K562 (cell line): ENCODE measurements at regions not wholly inside any gene's neighbourhood (a gene's known extent, or its start where the extent isn't known, plus 50 kb on each side); places are given as distances from the start of the nearest gene placed in this dataset.
A peak's percentile ranks its signal among the peaks of the same experiment; 100 is the strongest.

ENCODE experiments used
- EHMT2 ChIP-seq: fragments of 450-650 bp; IDR thresholded peaks from 2 replicates; pipeline ENCODE4 v1.6.1; 2018; ENCODE audit warnings: antibody characterized with exemption
- EP400 ChIP-seq: fragments of 450-650 bp; IDR thresholded peaks from 2 replicates; pipeline ENCODE4 v1.6.1; 2017; ENCODE audit warnings: antibody characterized with exemption, mild to moderate bottlenecking, moderate library complexity
- GABPB1 ChIP-seq: sonication (generic); formaldehyde crosslinking; IDR thresholded peaks from 2 replicates; pipeline ENCODE4 v1.8.0; 2022; ENCODE audit warnings: mild to moderate bottlenecking, missing genetic modification reagents
- MXI1 ChIP-seq: IDR thresholded peaks from 2 replicates; pipeline ENCODE4 v1.6.1; 2011; ENCODE audit warnings: low read depth, mild to moderate bottlenecking, improper control_type of control experiment, low read length
- MYC ChIP-seq, 2 experiments: fragments of 250-450 bp in 1 of 2; sonication (Bioruptor Pico) in 1 of 2; IDR thresholded peaks; 2 replicates each; pipeline versions ENCODE4 v1.5.1 to v1.6.1; 2012 to 2021; ENCODE audit warnings: low read depth in 2 of 2, borderline replicate concordance in 1 of 2, improper control_type of control experiment in 1 of 2, low read length in 1 of 2, mild to moderate bottlenecking in 1 of 2, moderate library complexity in 1 of 2
- SMARCB1 ChIP-seq: IDR thresholded peaks from 2 replicates; pipeline ENCODE4 v1.6.1; 2011; ENCODE audit warnings: improper control_type of control experiment, low read depth; ENCODE audit not compliant: insufficient read length
- TRIM24 ChIP-seq, 2 experiments: fragments of 450-650 bp; IDR thresholded peaks; 2 replicates each; pipeline ENCODE4 v1.6.1; 2016
- ZNF224 ChIP-seq: sonication (generic); formaldehyde crosslinking; IDR thresholded peaks from 2 replicates; pipeline ENCODE4 v1.8.0; 2022; ENCODE audit warnings: mild to moderate bottlenecking, missing genetic modification reagents
- ZNF318 ChIP-seq, 2 experiments: fragments of 450-650 bp; IDR thresholded peaks; 2 replicates each; pipeline ENCODE4 v1.6.1; 2016; ENCODE audit warnings: mild to moderate bottlenecking in 2 of 2, borderline replicate concordance in 1 of 2, low read depth in 1 of 2, moderate library complexity in 1 of 2
- ZNF584 ChIP-seq: fragments of 200-800 bp; sonication (Bioruptor generic); IDR thresholded peaks from 2 replicates; pipeline ENCODE4 v1.6.1; 2016; ENCODE audit warnings: low read depth, mild to moderate bottlenecking, missing genetic modification characterization, missing compliant biosample characterization
- TF ChIP-seq, protein P1 (sequence below), 3 experiments: fragments of 200-800 bp in 1 of 3; fragments of 250-450 bp in 1 of 3; fragments of 450-650 bp in 1 of 3; sonication (Bioruptor Pico) in 1 of 3; sonication (Bioruptor generic) in 1 of 3; formaldehyde crosslinking in 1 of 3; IDR thresholded peaks; 2 replicates each; pipeline versions ENCODE4 v1.6.1 to v1.8.0; 2016 to 2022; ENCODE audit warnings: mild to moderate bottlenecking in 2 of 3, missing genetic modification characterization in 2 of 3, missing compliant biosample characterization in 1 of 3, moderate library complexity in 1 of 3
- TF ChIP-seq, protein P2 (sequence below): fragments of 250-450 bp; sonication (Bioruptor Pico); IDR thresholded peaks from 2 replicates; pipeline ENCODE4 v1.5.0; 2020; ENCODE audit warnings: mild to moderate bottlenecking

- TF ChIP-seq, protein P1, sequence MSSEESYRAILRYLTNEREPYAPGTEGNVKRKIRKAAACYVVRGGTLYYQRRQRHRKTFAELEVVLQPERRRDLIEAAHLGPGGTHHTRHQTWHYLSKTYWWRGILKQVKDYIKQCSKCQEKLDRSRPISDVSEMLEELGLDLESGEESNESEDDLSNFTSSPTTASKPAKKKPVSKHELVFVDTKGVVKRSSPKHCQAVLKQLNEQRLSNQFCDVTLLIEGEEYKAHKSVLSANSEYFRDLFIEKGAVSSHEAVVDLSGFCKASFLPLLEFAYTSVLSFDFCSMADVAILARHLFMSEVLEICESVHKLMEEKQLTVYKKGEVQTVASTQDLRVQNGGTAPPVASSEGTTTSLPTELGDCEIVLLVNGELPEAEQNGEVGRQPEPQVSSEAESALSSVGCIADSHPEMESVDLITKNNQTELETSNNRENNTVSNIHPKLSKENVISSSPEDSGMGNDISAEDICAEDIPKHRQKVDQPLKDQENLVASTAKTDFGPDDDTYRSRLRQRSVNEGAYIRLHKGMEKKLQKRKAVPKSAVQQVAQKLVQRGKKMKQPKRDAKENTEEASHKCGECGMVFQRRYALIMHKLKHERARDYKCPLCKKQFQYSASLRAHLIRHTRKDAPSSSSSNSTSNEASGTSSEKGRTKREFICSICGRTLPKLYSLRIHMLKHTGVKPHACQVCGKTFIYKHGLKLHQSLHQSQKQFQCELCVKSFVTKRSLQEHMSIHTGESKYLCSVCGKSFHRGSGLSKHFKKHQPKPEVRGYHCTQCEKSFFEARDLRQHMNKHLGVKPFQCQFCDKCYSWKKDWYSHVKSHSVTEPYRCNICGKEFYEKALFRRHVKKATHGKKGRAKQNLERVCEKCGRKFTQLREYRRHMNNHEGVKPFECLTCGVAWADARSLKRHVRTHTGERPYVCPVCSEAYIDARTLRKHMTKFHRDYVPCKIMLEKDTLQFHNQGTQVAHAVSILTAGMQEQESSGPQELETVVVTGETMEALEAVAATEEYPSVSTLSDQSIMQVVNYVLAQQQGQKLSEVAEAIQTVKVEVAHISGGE (CRISPR knock-in tag; IDR thresholded peaks at IDR 0.05), result no peak
- TF ChIP-seq ZNF224 (no peak), MYC (IDR thresholded peaks at IDR 0.05; ENCODE audit: low read depth, low read length) (no peak), MYC (CRISPR knock-in tag; IDR thresholded peaks at IDR 0.05; ENCODE audit: borderline replicate concordance, low read depth) (no peak), EHMT2 (no peak; the same call in 1 of the 2 replicates), EP400 (peak; percentile 49; the same call in 1 of the 2 replicates), TRIM24 (IDR thresholded peaks at IDR 0.05) (peak in 1 of 2 experiments; percentile 31; a peak in 1 of 4 replicates), ZNF318 (IDR thresholded peaks at IDR 0.05; ENCODE audit: borderline replicate concordance in 1 of 2, low read depth in 1 of 2) (no peak), SMARCB1 (no peak), GABPB1 (CRISPR knock-in tag) (no peak), MXI1 (no peak), ZNF584 (CRISPR knock-in tag) (peak; percentile 46; the same call in 1 of the 2 replicates)
- TF ChIP-seq, protein P2, sequence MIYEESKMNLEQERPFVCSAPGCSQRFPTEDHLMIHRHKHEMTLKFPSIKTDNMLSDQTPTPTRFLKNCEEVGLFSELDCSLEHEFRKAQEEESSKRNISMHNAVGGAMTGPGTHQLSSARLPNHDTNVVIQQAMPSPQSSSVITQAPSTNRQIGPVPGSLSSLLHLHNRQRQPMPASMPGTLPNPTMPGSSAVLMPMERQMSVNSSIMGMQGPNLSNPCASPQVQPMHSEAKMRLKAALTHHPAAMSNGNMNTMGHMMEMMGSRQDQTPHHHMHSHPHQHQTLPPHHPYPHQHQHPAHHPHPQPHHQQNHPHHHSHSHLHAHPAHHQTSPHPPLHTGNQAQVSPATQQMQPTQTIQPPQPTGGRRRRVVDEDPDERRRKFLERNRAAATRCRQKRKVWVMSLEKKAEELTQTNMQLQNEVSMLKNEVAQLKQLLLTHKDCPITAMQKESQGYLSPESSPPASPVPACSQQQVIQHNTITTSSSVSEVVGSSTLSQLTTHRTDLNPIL, result 0 out of 2 replicates have a peak, but pooled peaks have one; percentile 44
Measured at GRCh38 chr12:93302331-93303229, 75.1 kb upstream of the NUDT4 start (continued).
